D721Med (cell line): ENCODE measurements at regions not wholly inside any gene's neighbourhood (a gene's known extent, or its start where the extent isn't known, plus 50 kb on each side); places are given as distances from the start of the nearest gene placed in this dataset.
"Not testable (repeated sequence)": the region's sequence is repeated elsewhere in the genome, so short reads cannot be mapped to it uniquely, and the experiment has no call there.

Experiments used
- DNase-seq: peaks from one replicate; pipeline ENCODE4 v3.0.0; 2011; ENCODE audit warnings: low spot score; ENCODE audit not compliant: insufficient read length
- FAIRE-seq: peaks from 2 replicates; lab custom pipeline; 2011; peaks lifted over from hg19 to GRCh38; lab: Jason Lieb, UNC
- CTCF ChIP-seq: IDR thresholded peaks from 2 replicates; pipeline ENCODE4 v1.5.1; 2012; ENCODE audit warnings: mild to moderate bottlenecking, control low read depth; ENCODE audit not compliant: insufficient read depth; ENCODE audit errors: missing control alignments

- no peak for DNase-seq
- TF ChIP-seq CTCF: no peak
- FAIRE-seq: no peak
Observed at GRCh38 chr7:152949253-152949652, 189.7 kb downstream of the ACTR3B start.

GRCh38 chr7:152949790-152950189 is 190.2 kb downstream of the ACTR3B start:
- DNase-seq: no peak
- TF ChIP-seq CTCF: no peak
- no peak for FAIRE-seq

GRCh38 chr7:152956006-152956405 is 196.5 kb downstream of the ACTR3B start:
- no peak for FAIRE-seq
- TF ChIP-seq CTCF: no peak
- DNase-seq: no peak

- FAIRE-seq (no peak), DNase-seq (no peak)
- TF ChIP-seq CTCF: peak; percentile 31
Observed at GRCh38 chr7:152959610-152960009, 200.1 kb downstream of the ACTR3B start.

- DNase-seq, FAIRE-seq: not testable (repeated sequence)
Observed at GRCh38 chr7:152961796-152962195, 202.2 kb downstream of the ACTR3B start.

GRCh38 chr7:152966189-152966588 is 206.6 kb downstream of the ACTR3B start:
- no peak for DNase-seq
- TF ChIP-seq CTCF: no peak
- no peak for FAIRE-seq

- no peak for DNase-seq
- TF ChIP-seq CTCF: no peak
- no peak for FAIRE-seq
Observed at GRCh38 chr7:152967958-152968357, 208.4 kb downstream of the ACTR3B start.

- TF ChIP-seq CTCF: no peak
- FAIRE-seq: no peak
- no peak for DNase-seq
Observed at GRCh38 chr7:152968514-152968913, 209.0 kb downstream of the ACTR3B start.
